Occipital lobe (tissue), 1 donor: ENCODE measurements at regions not wholly inside any gene's neighbourhood (a gene's known extent, or its start where the extent isn't known, plus 50 kb on each side); places are given as distances from the start of the nearest gene placed in this dataset.

Experiments used
- DNase-seq: peaks from one replicate; lab custom pipeline; 2025; lab: John Stamatoyannopoulos, UW

GRCh38 chr3:59304296-59304695 lies 254.5 kb upstream of the CFAP20DC start:
- DNase-seq, result no peak

- DNase-seq, result no peak
Measured at GRCh38 chr3:59303452-59303851, 253.6 kb upstream of the CFAP20DC start.

- DNase-seq, result no peak
Measured at GRCh38 chr3:59302442-59302841, 252.6 kb upstream of the CFAP20DC start.

GRCh38 chr3:59300733-59301132 lies 250.9 kb upstream of the CFAP20DC start:
- DNase-seq, result no peak

GRCh38 chr3:59299561-59299960 lies 249.7 kb upstream of the CFAP20DC start:
- DNase-seq, result no peak

- DNase-seq, result no peak
Measured at GRCh38 chr3:59290358-59290757, 240.5 kb upstream of the CFAP20DC start.

GRCh38 chr3:59289831-59290230 lies 240.0 kb upstream of the CFAP20DC start:
- DNase-seq, result no peak

GRCh38 chr3:59288951-59289350 lies 239.1 kb upstream of the CFAP20DC start:
- no peak for DNase-seq

- no peak for DNase-seq
Measured at GRCh38 chr3:59286791-59287531, 237.1 kb upstream of the CFAP20DC start.

GRCh38 chr3:59285560-59285959 lies 235.7 kb upstream of the CFAP20DC start:
- DNase-seq, result no peak

GRCh38 chr3:59284926-59285325 lies 235.1 kb upstream of the CFAP20DC start:
- no peak for DNase-seq

- no peak for DNase-seq
Measured at GRCh38 chr3:59280113-59280512, 230.3 kb upstream of the CFAP20DC start.

GRCh38 chr3:59277816-59278215 lies 228.0 kb upstream of the CFAP20DC start:
- no peak for DNase-seq

- DNase-seq, result no peak
Measured at GRCh38 chr3:59277201-59277600, 227.4 kb upstream of the CFAP20DC start.

GRCh38 chr3:59273976-59274375 lies 224.2 kb upstream of the CFAP20DC start:
- DNase-seq, result no peak

GRCh38 chr3:59271971-59272370 lies 222.1 kb upstream of the CFAP20DC start:
- DNase-seq, result no peak

- DNase-seq, result no peak
Measured at GRCh38 chr3:59270921-59271320, 221.1 kb upstream of the CFAP20DC start.

- DNase-seq, result no peak
Measured at GRCh38 chr3:59270209-59270608, 220.4 kb upstream of the CFAP20DC start.

- DNase-seq, result no peak
Measured at GRCh38 chr3:59268170-59268569, 218.3 kb upstream of the CFAP20DC start.

- DNase-seq, result no peak
Measured at GRCh38 chr3:59267021-59267420, 217.2 kb upstream of the CFAP20DC start.

GRCh38 chr3:59266551-59266950 lies 216.7 kb upstream of the CFAP20DC start:
- no peak for DNase-seq

GRCh38 chr3:59265566-59265965 lies 215.7 kb upstream of the CFAP20DC start:
- DNase-seq, result no peak

- DNase-seq, result no peak
Measured at GRCh38 chr3:59264366-59264765, 214.5 kb upstream of the CFAP20DC start.

- DNase-seq, result no peak
Measured at GRCh38 chr3:59263152-59263551, 213.3 kb upstream of the CFAP20DC start.
